HG03066 (cell line): ENCODE measurements at regions not wholly inside any gene's neighbourhood (a gene's known extent, or its start where the extent isn't known, plus 50 kb on each side); places are given as distances from the start of the nearest gene placed in this dataset.

Experiments used
- ATAC-seq: cut with Tn5 transposase; IDR thresholded peaks from one replicate; pipeline ENCODE4 v1.9.1; 2021; ENCODE audit warnings: low read depth; ENCODE audit not compliant: unreplicated experiment

DNA sequence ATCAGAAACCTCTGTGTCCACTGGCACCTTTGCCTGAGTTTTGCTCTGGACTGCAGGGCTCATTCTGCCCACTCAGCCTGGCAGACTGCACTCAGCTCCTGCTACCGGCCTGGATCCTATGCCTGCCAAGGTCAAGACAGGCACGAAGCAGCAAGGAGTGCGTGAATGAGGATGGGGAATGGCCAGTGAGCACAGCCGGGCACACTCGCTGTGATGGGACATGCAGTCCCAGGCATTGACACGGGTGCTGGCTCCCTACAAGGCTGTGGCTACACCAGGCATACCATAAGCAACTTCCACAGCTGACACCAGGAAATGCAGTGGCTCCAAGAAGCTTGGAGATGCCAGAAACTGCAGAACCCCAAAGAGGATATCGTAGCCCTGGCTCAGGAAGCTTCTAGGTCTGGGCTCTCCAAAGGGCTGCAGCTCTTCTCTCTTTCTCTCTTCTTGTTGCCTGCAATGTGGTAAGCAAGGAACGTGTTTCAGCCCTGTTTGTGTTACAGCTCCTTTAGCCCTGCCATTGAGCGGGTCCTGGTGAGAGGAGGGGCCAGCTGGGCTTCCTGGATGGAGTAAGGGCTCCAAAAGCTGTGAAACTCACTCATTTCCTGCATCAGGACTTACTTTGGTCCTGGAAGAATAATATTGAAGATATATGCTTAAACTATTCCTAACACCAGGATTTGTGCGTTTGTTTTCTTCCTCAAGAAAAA, 832.6 kb upstream of the SLITRK5 start:
- ATAC-seq = no peak

DNA sequence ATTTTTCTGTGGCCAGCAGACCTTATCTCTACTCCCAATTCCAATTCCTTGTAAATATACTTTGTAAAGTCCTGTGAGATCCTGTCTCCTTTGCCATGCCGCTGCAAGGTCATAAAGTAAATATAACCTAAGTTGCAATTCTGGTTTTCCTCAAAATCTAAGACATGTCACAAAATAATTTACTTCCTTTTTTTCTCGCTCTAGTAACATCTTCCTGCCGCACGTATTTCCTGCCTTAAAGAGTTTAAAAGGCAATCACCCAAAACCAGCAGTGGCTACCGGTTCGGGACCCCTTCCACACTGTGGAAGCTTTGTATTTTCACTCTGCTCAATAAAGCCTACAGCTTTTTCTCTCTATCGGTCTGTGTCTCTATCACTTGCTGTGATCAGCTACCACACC, 832.0 kb upstream of the SLITRK5 start:
- no peak for ATAC-seq

DNA sequence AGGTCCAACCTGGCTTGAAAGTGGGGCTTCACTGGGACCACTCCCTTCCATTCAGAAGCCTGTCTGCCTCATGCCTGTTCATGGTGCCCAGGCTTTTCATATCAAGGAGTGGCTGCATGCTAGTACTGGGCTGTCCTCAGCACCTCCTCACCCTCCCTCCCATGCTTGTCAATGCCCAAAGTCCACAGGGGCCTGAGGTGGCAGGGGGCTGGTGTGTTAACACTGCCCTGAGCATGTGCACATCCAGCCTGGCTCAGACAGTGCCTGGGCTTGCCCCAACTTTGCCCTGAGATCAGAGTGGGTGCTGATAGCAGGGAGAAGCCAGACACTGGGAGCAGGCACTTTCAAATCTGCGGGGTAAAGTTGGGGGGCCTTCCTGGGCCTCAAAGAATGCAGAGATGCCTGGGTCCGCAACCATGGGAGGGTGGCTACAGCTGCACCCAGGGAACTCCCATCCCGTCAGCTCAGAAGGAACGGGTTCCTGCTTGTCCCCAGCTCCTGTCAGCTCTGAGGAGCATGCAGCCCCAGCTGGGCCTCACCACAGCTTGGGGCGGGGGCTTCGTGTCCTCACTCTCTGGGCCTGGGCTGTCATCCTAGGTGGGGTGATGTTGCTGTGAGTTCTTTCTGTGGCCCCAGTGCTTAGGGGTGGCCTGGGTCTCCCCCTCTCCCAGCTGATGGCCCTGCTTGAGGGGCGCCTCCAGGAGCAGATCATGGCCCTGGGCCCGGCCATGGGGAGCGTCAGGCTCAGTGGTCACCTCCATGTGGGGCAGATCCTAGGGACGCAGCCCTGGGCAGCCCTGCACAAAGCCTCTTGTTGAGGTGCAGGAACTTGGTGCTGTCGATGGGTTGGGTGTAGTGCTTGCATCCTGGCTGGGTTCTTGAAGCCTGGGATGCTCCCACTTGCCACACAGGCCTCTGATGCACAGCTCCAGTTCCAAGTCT, 830.6 kb upstream of the SLITRK5 start:
- ATAC-seq = no peak

DNA sequence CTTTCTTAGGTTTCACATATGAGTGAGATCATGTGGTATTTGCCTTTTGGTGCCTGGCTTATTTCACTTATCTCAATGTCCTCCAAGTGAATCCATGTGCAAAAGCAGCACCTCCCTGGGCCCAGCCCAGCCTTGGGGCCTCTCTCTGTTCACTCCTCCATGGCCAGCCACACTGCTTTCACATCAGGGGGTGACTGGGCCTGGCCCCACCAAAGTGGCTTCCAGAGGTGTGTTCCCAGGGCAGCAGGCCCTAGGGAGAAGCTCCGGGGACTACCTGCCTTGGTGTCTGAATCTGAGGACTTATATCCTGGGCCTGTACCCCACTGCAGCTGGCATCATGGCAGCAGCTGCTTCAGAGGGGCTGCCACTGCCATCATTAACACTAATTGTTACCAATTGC, 829.9 kb upstream of the SLITRK5 start:
- no peak for ATAC-seq

DNA sequence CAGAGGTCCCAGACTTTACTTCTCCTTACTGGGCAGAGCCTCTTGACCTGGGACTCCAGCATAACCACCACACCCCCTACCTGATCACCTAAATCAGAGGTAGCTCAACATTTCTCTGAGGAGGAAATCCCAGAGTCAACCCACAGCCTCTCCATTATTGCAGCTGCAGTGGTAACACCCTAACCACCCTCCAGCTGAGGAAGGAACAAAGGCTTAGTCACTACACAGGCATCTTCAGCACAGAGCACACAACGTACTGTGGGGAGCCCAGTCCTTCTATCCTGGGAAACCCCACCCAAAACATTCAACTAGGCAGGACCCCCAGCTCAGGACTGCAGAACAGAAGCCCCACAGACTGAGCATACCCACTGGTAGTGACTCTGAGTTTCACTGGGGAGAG, 824.7 kb upstream of the SLITRK5 start:
- no peak for ATAC-seq

DNA sequence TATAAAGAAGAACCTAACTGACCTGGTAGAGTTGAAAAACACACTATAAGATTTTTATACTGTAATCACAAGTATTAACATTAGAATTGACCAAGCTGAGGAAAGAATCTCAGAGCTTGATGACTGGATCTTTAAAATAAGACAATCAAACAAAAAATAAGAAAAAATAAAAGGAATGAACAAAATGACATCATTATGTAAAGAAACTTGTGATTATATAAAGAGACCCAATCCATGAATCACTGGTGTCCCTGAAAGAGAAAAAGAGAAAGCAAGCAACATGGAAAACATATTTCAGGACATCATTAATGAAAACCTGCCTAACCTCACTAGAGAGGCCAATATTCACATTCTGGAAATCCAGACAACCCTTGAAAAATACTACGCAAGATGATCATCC, 822.5 kb upstream of the SLITRK5 start:
- no peak for ATAC-seq

DNA sequence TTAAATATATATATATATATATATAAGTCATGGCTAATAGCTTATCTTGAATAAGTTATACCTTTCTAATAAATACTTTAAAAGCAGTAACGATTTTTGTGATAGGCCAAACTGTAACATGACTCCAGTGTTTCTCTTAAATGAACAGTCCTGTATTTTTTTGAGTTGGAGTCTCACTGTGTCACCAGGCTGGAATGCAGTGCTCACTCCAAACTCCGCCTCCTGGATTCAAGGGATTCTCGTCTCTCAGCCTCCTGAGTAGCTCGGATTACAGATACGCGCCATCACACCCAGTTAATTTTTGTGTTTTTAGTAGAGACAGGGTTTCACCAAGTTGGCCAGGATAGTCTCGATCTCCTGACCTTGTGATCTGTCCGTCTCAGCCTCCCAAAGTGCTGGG, 814.2 kb upstream of the SLITRK5 start:
- ATAC-seq = no peak

DNA sequence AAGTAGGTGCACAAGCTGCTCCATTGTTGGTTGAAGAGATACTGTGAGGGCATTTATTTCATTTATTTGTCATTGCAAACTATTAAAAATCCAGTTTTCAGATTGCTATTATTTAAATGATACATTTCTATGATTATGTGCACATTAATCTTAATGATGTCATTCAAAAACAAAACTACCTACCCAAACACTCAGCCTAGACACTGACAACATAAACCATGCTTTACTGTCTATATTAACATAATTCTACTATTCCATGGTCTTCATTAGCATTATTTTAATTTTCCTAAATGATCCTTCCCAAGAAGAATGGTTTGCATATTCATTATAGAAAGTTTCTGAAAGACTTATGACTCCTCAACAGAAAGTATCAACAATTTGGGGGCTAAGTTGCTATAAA, 813.0 kb upstream of the SLITRK5 start:
- no peak for ATAC-seq

DNA sequence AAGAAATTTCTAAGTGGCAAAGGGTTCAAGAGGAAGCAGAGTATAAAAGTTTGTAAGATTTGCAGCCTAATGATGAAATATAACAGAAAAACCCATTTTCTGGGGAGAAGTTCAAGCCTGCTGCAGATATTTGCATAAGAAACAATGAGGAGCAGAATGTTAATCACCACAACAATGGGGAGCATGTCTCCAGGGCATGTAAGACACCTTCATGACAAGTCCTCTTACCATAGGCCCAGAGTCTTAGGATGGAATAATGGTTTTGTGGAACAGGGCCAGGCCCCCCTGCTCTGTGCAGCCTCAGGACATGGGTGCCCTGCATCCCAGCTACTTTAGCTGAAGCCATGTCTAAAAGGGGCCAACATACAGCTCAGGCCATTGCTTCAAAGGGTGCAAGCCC, 809.0 kb upstream of the SLITRK5 start:
- ATAC-seq = no peak

DNA sequence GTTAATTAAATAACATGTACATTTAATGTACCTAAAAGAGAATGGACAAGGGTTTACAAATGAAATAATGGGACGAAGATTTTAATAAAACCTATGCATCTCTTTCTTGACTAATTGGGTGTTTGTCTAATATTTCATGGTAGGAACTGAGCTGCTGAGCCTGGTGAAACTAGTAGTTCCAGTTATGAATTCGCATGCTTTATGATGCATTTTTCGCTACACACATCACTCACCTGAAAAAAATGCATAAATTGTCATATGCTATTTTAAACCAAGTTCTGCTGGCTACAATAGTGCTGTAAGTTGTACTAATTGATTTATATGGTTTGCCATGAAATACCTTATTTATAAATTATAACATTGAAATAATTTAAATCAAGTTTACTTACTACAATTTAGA, 806.8 kb upstream of the SLITRK5 start:
- ATAC-seq = no peak

DNA sequence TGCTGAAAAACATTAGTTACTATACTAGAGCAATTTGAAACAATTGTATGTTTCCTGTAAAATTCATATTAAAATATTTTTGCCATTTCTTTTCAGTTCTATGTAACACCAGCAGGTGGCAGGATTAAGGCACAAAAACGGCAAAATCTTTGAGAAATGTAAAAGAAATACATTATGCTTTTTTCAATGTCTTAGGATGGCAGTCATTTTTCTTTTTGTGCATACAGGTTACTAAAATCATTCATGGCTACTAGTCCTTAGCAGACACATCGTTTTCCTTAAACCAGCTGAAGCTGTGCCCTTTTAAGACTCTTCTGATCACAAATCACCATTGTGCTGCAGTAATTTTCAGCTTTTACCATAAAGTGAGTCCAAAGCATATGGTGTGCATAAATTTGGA, 800.7 kb upstream of the SLITRK5 start:
- no peak for ATAC-seq

DNA sequence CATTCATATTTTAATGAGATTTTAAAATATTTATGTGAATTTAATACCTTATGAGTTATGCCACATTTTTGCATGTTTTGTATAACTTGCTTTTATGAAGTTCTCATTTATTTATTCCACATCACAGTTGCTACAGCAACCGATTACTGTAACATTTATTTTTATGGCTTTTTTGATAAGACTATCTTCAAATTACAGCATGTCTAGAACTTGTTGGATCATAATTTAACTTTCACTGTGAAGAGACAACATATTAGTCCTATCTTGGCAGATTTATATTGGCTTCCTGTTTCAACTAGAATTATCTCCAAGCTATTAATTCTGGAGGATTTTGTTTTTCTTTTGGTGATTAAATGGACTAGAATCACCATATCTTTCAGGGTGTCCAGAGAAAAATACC, 793.7 kb upstream of the SLITRK5 start:
- no peak for ATAC-seq

DNA sequence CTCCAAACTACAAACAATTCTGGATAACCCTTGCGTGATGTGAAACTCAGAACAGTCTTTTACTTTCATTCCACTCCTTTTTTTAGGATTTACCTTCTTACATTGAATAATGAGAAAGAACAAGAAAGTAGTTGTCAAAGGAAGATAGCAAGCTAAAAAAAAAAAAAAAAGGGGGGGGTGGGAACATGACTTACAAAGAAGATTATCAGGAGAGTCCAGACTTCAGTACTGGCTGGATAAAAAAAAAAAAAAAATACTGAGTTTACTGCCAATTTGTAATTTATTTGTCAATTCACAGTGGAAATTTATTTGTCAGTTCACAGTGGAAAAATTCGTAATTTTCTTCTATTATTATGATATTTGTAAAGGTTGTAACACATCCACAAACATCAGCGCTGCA, 792.4 kb upstream of the SLITRK5 start:
- no peak for ATAC-seq

DNA sequence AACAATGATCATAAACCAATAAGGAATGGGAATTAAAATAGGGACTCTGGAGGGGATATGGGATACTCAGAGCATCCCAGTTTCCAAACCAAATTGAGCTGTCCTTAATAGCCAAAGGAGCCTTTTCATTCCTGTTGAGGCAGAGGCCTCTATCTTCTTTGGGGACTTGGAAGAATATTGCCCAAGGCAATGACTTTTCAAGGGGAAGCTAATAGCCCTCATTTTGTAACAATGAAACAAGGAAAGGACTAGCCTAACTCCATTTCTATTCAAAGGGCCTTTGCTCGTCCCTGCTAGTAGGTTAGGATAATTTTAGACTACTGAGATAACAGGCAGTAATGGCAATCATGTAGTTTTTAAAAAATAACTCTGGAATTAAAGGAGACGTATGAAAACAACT, 789.8 kb upstream of the SLITRK5 start:
- ATAC-seq = no peak

DNA sequence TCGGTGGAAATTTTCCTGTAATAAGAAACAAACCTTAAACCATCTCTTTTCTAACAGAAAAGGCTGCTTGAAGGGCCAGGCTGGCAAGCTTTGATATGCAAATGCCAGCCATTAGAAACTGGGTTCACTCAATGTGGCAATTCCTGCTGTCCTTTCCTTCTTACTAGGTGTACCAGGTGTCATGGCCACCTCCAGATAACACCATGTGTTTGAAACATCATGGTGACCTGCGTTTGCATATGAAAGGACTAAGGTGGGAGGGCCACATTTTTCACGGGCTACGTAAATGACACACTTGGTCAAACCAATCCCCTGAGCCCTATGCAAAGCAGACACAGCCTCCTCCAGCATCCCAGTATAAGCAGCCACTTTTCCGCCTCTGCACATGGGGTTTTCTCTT, 789.1 kb upstream of the SLITRK5 start:
- no peak for ATAC-seq

DNA sequence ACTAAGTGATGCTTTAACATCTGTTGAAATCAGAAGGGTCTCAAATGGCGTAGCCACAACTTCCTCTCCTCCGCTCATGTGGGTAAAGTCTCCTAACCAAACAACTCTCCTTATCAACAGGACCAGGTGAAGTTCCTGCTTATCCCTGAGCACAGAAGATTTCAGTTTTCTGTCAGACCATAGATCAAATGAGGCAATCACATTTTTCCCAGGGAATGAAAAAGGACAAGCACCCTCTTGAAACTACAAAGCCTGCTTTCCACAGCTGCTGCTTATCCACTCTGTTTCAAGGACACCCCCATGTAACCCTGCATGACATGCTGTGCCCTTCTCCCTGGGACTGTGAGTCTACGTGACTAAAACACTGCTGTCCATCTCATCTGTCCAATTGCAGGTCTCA, 788.3 kb upstream of the SLITRK5 start:
- no peak for ATAC-seq

DNA sequence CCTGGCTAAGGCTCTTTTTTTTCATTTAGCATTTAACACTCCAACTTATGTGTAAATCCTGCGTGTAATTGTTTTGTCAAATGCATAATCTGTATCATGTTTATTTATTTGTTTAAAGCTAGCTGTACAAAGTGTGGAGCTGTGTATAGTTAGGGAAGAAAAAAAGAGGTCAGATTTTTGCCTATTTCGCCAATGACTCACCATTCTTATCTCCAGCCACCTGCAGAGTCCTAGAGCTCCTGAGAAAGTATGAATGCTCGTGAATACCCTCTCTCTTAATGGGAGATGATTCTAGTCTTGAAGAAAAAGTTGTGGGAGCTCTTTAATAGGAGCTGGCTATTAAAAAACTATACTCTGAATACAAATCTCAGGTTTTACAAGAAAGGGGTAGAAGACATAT, 778.8 kb upstream of the SLITRK5 start:
- no peak for ATAC-seq

DNA sequence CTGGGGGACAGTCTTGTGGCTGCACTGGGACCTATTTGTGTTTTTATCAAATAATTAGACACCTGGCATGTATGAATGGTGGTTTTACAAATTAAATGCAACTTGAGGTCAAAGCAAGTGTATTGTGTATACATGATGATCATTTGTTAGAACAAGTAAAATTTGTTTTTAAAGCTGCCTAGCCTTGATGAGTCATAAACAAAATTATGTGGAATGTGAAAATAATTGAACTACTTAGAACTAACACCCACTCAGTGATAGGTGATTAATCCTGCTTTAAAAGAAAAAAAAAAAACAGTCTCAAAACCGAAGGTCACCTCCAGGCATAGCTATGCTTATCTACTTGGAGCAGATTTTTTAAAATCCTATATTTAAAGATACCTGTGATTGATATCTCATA, 770.3 kb upstream of the SLITRK5 start:
- ATAC-seq = no peak

DNA sequence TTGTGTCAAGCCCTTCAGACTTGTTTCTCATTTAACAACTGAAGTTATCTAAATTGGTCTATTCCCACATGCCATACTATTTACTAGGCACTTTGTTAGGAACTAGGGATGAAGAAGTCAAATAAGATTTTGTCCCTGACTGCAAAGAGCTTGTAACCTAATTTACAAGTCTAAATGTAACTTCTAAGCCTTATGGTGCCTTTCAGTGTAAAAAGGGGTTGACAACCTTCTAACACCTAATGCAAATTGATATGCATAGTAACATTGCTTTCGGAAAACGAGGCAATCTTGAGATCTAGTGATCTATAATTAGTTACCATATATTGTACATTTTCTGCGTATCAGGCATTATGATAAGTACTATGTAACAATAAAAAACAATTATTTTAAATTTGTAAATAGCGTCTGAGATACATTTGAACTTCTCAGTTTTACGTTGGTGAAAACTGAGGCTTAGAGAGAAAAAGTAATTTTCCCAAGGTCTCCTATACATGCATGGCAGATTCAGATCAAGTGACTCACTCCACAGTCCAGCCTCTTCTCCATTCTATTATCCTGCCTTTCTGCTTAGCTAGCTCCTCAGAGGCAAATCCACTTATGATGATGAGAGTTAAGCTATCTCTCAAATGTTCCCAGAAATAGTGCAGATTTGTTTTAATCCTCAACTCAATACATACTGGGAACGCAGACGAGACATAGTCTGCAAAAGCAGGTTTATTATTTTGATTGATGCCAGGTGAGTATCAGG, 764.9 kb upstream of the SLITRK5 start:
- no peak for ATAC-seq

DNA sequence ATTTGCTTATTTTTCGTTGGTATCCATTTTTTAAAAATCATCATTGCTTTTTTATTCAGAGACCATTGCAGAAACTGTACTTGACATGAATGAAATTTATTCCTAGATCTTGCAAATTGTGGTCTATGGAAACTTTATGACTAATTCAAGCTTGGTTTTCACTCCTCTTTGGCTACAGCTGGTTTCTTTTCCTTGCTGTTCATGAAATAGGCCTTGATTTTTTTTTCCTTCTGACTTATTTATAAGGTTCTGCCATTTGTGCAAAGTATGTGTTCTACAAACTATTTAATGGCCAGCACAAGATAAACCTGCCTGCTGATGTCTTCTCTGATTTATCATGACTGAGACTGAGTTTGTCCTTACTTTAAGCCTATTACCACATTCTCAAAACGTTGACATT, 764.0 kb upstream of the SLITRK5 start:
- no peak for ATAC-seq

DNA sequence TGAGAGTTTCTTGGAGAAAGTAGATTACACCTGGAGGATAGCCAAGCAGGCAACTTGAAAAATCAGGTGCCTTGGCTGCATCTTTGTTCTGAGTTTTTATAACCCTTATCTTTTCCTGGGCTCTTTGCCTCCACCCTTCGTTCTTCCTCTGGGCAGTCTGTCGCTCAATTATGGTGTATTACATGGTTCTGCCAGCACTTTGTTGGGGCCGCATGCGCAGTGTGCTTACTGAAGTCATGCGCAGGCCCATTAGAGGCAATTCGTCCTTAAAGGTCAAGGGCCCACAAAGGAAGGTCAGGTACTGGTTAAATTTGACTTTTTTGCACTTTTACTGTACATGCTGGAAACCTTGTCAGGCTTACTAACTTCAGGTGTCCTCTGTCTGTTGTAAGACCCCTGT, 761.9 kb upstream of the SLITRK5 start:
- ATAC-seq = no peak
